ENCODE measurements at regions not wholly inside any gene's neighbourhood (a gene's known extent, or its start where the extent isn't known, plus 50 kb on each side); places are given as distances from the start of the nearest gene placed in this dataset.
"Not testable (repeated sequence)": the region's sequence is repeated elsewhere in the genome, so short reads cannot be mapped to it uniquely, and the experiment has no call there.

DNA sequence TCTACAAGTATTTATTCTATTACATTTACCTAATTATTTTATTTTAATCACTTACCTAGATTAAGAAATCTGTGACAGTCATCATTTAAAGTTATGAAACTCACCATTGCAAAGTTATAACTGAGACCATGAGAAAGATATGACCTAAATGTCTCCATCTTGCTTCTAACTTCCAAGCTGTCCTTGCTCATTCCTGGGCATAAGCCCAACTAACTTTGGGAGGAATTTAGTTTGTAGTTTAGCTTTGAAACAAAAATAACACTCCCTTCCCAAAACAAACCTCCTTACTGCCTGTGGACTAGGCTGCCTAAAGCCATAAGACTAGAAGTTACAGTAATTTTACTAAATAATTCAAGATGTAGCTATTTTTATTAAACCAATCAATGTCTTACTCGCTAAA lies 195.6 kb upstream of the RAI14 start:
- Histone ChIP-seq H3K36me3 (no peaks in the 10 kb centered on the region), H3K9me3 (ENCODE audit: low read depth) (no peaks in the 10 kb centered on the region), H3K4me1 (ENCODE audit: low read depth) (no peaks in the 10 kb centered on the region), H3K4me3 (no peak overlapping the region), H3K27ac (no peak overlapping the region), H3K27me3 (no peaks in the 10 kb centered on the region)
- peak in 1 of 2 donors; percentile 22 for DNase-seq (ENCODE audit: low read depth in 1 of 2, low spot score in 1 of 2)
- TF ChIP-seq, protein P1, sequence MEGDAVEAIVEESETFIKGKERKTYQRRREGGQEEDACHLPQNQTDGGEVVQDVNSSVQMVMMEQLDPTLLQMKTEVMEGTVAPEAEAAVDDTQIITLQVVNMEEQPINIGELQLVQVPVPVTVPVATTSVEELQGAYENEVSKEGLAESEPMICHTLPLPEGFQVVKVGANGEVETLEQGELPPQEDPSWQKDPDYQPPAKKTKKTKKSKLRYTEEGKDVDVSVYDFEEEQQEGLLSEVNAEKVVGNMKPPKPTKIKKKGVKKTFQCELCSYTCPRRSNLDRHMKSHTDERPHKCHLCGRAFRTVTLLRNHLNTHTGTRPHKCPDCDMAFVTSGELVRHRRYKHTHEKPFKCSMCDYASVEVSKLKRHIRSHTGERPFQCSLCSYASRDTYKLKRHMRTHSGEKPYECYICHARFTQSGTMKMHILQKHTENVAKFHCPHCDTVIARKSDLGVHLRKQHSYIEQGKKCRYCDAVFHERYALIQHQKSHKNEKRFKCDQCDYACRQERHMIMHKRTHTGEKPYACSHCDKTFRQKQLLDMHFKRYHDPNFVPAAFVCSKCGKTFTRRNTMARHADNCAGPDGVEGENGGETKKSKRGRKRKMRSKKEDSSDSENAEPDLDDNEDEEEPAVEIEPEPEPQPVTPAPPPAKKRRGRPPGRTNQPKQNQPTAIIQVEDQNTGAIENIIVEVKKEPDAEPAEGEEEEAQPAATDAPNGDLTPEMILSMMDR (IDR thresholded peaks at IDR 0.05; ENCODE audit: low read depth, low read length): no peak

DNA sequence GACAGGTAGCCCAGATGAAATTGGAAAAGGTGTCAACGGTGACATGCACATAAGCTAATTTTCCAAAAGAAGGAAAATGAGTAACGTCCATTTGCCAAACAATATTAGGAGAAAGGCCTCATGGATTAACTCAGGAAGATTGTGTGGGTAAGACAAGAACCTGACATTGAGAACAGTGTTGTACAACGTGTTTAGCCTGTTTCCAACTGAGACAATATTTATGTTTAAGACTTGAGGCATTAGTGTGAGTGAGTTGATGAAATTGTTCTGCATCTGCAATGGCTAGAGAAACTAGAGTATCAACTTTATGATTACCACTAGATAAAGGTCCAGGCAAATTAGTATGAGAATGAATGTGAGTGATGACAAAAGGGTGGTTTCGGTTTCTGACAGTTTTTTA lies 191.3 kb upstream of the RAI14 start:
- Histone ChIP-seq H3K4me1 (ENCODE audit: low read depth) (peaks cover 12% of the 10 kb centered on the region), H3K27ac (no peak overlapping the region), H3K9me3 (ENCODE audit: low read depth) (no peaks in the 10 kb centered on the region), H3K4me3 (no peak overlapping the region), H3K36me3 (no peaks in the 10 kb centered on the region), H3K27me3 (no peaks in the 10 kb centered on the region)
- no peak for DNase-seq (ENCODE audit: low read depth in 1 of 2, low spot score in 1 of 2)
- TF ChIP-seq, protein P1 (IDR thresholded peaks at IDR 0.05; ENCODE audit: low read depth, low read length): no peak

DNA sequence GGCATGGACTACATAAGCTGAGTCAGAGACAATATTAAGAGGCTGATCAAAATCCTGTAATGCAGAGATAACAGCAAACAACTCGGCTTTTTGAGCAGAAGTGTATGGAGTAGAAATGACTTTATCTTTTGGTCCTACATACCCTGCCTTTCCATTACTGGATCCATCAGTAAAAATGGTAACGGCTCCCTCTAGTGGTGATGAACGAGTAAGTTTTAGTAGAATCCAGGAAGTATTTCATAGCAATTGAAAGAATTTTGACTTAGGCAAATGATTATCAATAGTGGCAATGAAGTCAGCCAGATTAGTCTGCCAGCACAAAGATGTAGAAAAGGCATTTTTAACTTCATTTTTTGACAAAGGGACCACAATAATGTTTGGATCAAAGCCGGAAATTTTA lies 190.8 kb upstream of the RAI14 start:
- H3K9me3 ChIP-seq (ENCODE audit: low read depth); H3K27ac ChIP-seq; H3K27me3 ChIP-seq; H3K36me3 ChIP-seq; H3K4me3 ChIP-seq: not testable (repeated sequence)
- TF ChIP-seq, protein P1 (IDR thresholded peaks at IDR 0.05; ENCODE audit: low read depth, low read length): peak; percentile 20
- DNase-seq (ENCODE audit: low read depth in 1 of 2, low spot score in 1 of 2): peak; percentile 55 to 63
- peaks cover 12% of the 10 kb centered on the region for H3K4me1 ChIP-seq (ENCODE audit: low read depth)

DNA sequence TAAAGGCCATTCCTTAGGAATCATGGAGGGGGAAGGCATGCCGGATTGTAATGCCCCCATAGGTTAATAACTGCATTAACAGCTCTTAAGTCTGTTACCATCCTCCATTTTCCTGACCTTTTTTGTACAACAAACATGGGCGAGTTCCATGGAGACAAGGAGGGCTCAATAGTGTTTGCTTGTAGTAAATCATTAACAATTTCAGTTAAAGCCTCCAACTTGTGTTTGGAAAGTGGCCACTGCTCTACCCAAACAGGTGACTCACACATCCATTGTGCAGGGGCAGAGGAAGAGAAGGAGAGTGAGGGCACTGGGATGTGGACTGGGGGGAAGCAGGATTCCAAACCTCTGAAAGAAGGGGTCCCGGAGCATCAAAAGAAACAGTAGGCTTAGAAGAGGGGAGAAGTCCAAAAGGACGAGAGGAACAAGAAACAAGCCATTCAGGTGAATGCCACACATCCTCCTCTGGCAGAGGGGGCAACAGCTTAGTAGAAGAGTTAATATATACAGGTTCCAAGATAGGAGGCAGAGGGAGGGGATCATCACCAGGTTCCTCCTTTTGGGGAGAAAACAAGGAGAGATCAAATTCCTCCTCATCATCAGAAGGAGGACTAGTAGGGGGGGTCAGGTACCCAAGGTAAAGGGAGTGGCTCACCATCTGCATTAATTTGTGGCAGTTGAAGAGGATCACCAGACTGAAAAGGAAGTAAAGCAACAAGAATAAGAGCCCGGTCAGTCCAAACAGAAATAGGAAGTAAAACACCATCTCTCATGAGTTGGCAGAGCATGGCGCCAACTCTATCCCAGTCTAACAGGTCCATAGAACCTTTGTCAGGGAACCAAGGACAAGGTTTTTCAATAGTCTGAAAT lies 189.4 kb upstream of the RAI14 start:
- not testable (repeated sequence) for H3K27ac ChIP-seq; DNase-seq (ENCODE audit: low read depth in 1 of 2, low spot score in 1 of 2)

DNA sequence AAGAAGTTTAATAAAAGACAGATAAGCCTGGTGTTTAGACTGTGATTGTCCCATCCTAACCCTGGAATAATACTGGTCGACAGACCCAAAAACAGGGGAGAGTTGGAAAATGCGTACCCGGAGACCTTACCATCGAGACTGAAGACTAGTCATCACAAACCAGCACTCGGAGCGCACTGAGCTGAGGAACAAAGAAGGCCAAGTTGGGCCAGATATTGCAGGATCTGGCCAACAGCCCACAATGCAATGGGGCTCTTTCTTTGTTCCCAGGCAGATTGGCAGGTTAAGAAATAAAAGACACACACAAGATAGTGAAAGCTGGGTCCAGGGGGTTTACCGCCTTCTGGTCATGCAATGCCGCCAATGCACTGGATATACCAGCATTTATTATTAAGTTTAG lies 188.7 kb upstream of the RAI14 start:
- H3K4me3 ChIP-seq: no peak overlapping the region
- peaks cover 12% of the 10 kb centered on the region for H3K4me1 ChIP-seq (ENCODE audit: low read depth)
- no peak for DNase-seq (ENCODE audit: low read depth in 1 of 2, low spot score in 1 of 2)
- TF ChIP-seq, protein P1 (IDR thresholded peaks at IDR 0.05; ENCODE audit: low read depth, low read length): no peak
- H3K9me3 ChIP-seq (ENCODE audit: low read depth): no peaks in the 10 kb centered on the region
- H3K36me3 ChIP-seq: no peaks in the 10 kb centered on the region
- H3K27me3 ChIP-seq: no peaks in the 10 kb centered on the region
- peak overlapping the region; percentile 89 for H3K27ac ChIP-seq

More for the DNA sequence above, 189.4 kb upstream of the RAI14 start:
- H3K27me3 ChIP-seq; H3K4me3 ChIP-seq; H3K36me3 ChIP-seq; H3K9me3 ChIP-seq (ENCODE audit: low read depth): not testable (repeated sequence)
- H3K4me1 ChIP-seq (ENCODE audit: low read depth): peaks cover 12% of the 10 kb centered on the region

DNA sequence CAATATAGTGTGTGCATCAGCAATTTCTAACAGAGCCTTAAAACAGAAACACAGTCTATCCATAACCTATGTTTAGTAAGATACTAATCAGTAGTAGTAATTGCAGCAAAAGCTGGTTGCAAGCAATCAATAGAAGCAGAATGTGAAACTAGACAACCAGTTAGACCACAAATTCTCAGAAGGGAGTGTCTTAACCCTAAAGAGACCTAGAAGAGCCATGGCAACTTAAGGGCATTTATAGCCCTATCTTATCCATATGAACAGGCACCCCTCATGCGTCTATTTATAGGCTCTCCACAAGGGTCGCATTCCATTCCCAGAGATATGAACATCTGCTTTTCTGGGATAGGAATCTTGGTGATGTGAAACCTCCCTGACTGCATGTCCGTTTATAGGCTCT lies 188.1 kb upstream of the RAI14 start:
- H3K9me3 ChIP-seq (ENCODE audit: low read depth); H3K27me3 ChIP-seq; H3K4me3 ChIP-seq; H3K36me3 ChIP-seq: not testable (repeated sequence)
- peak; percentile 19 to 28 for DNase-seq (ENCODE audit: low read depth in 1 of 2, low spot score in 1 of 2)
- peaks cover 12% of the 10 kb centered on the region for H3K4me1 ChIP-seq (ENCODE audit: low read depth)
- H3K27ac ChIP-seq: peak overlapping the region; percentile 89
